GM12892 (cell line): ENCODE measurements at regions not wholly inside any gene's neighbourhood (a gene's known extent, or its start where the extent isn't known, plus 50 kb on each side); places are given as distances from the start of the nearest gene placed in this dataset.

Source experiments
- POLR2A ChIP-seq: IDR thresholded peaks from 2 replicates; pipeline ENCODE4 v1.6.1; 2011; ENCODE audit warnings: low read depth, low read length, control low read depth
- POLR2AphosphoS5 ChIP-seq: IDR thresholded peaks from 2 replicates; pipeline ENCODE4 v1.6.1; 2011; ENCODE audit warnings: low read depth, low read length, control low read depth
- TAF1 ChIP-seq: IDR thresholded peaks from 2 replicates; pipeline ENCODE4 v1.6.1; 2011; ENCODE audit warnings: low read depth, mild to moderate bottlenecking, control low read depth, low read length, borderline replicate concordance

DNA sequence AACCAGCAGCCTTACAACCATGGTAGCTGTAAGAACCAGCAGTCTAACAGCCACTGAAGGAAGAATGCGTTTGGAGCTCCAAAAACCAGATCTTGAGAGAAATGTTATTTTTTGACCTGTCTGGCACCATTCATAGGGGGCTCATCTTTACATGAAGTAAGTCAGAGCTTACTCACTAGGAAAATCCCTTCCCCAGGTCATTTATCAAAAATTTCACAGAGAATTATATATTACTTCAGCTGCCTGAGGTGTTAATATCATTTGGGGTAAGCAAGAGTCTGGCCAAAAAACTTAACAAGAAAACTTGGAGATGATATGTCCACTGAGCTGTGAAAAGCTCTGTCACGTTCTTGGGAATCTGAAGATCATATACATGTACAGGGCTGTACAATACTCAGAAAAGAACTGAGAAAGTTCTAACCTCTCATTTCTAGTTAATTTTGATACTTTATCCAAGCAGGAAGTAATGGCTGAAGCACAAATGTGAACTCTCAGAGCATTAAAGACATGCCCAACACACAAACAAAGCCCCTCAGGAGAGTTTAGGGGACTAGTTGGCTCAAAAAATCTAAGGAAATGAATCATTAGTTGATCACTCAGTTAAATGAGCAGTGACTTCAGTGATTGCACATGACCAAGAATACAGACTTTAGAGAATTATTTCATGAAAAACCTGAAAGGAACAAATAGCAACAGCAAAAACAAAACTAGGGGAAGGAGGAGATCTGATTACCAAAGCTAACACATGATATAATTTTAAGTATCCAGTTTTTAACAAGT is 681.1 kb downstream of the LTN1 start:
- no peak for TF ChIP-seq POLR2A
- no peak for TF ChIP-seq POLR2AphosphoS5
- TF ChIP-seq TAF1, result no peak
